ENCODE measurements at regions not wholly inside any gene's neighbourhood (a gene's known extent, or its start where the extent isn't known, plus 50 kb on each side); places are given as distances from the start of the nearest gene placed in this dataset.

- no peak for DNase-seq (ENCODE audit: low read depth in 4 of 4, low spot score in 2 of 4)
Observed at GRCh38 chr10:1802413-1802812, 65.1 kb upstream of the ADARB2 start.

GRCh38 chr10:1788401-1788800, 51.1 kb upstream of the ADARB2 start:
- no peak for DNase-seq (ENCODE audit: low read depth in 4 of 4, low spot score in 2 of 4)
